HG03565 (cell line): ENCODE measurements at regions not wholly inside any gene's neighbourhood (a gene's known extent, or its start where the extent isn't known, plus 50 kb on each side); places are given as distances from the start of the nearest gene placed in this dataset.

Source experiments
- ATAC-seq: cut with Tn5 transposase; IDR thresholded peaks from one replicate; pipeline ENCODE4 v1.9.1; 2021; ENCODE audit warnings: mild to moderate bottlenecking, moderate library complexity; ENCODE audit not compliant: unreplicated experiment

DNA sequence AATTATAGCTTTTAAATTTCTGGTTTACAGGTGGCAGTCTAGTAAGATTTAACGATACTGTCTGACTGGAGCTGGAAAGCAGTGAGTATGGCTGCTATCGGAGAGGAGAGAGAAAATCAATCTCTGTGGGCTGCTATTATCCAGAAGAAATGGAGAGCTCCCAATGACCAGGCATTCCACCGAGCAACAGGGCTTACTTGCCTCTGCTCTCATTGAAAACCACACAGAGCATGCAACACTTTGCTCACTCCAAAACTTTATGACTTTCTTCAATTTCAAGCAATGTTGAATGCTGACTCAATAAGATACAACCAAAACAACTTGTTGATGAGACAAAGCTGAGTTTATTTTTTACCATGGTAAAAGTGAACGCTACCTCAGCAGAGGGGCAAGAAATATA, 337.0 kb upstream of the NCAM2 start:
- no peak for ATAC-seq

DNA sequence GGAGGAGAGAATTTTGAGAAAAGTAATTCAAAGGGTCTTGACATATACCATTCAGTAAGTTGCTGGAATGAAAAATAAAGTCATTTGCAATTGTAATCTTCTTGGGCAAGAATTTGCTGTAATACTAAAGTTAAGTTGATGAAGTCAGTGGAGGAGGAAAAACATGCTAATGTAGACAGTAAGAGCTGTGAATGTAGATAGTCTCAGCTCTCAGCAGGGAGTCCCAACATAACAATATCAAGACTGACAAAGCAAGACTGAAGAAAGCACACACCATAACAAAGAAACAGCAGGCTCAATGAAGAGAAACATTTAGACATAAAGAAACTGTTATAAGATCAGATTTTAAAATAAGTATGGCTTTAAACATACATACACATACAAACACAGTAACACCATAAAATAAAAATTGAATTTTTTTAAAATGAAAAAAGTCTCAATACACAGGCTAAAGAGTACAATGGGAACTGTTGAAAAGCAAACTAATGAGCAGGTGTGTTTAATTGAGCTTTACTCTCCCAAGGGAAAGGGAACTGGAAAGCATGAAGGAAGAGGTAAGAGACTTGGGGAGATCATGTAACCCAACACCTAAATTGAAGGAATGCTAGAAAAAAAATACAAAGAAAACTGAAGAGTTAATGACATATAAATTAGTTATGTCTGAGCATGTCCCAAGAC, 336.3 kb upstream of the NCAM2 start:
- ATAC-seq: no peak

DNA sequence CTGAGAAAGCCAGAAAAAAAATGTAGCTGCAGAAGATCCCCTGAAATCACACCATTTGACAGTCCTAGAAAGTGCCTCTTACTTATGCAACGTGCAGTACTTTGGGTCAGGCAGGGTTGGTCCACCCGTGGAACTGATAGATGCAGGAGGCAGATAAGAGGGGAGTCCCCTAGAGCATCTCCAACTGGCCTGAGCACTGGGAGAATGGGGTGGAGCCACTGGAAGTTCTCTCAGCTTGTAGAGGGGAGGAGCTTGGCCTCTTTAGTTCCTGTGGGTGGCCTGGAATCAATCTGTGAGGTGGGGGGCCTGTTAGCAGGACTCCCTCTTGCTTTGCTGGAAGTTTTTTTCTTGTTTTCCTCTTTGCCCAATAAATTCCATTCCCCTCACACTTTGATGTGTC, 335.7 kb upstream of the NCAM2 start:
- ATAC-seq: no peak

DNA sequence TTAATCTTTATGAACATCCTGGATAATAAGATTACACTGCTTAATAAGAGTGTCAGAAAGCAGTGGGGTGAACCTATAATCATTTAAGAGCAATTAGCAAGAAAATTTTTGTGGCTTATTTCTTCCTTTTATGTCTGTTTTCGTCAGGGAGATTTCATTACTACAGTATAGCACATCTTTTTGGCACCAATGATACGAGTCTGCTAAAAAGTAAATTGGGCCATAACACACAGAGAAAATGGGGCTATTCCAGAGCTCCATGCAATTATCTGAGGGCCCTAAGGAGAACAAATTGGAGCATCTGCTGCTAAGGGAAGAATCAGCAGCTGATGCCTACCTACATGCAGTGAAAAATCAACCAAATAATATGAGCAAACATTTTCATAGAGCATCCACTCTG, 330.3 kb upstream of the NCAM2 start:
- no peak for ATAC-seq

DNA sequence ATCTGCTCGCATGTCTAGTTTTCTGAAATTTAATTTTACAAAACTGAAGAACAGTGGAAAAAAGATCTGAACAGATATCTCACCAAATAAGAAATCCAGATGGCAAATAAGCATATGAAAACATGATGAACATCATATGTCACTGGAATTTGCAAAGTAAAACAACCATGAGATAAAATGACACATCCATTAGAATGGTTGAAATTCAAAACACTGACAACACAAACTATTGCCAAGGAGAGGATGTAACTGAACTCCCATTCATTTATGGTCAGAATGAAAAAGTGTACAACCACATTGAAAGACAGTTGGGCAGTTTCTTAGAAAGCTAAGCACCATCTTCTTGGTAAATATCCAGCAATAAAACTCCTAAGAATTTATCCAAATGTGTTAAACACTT, 312.7 kb upstream of the NCAM2 start:
- ATAC-seq: no peak

DNA sequence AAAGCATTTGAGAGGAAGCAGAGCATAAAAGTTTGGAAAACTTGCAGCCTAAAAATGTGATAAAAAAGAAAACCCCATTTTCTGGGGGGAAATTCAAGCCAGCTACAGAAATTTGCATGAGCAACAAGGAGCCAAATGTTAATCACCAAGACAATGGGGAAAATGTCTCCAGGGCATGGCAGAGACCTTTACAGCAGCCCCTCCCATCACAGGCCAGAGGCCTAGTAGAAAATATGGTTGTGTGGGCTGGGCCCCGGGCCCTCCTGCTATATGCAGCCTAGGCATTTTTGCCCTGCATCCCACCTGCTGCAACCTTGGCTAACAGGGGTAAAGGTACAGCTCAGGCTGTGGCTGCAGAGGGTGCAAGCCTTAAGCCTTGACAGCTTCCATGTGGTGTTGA, 299.6 kb upstream of the NCAM2 start:
- ATAC-seq: no peak

DNA sequence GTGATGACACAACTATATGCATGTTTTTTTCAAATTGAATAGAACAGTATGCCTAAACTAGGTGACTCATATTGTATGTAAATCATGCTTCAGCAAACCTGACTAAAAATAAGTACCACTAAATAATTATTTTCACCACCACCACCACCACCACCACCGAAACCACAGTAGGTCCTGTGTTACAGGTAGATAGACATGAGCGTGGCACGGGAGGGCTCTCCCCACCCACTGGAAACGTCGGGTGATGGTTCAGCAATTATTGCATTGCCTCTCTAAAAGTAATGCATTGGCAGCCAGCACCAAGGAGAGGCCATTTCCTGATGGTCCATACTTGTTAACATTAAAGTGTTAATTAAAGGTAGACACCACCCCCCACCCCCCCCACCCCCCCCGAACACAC, 297.0 kb upstream of the NCAM2 start:
- ATAC-seq: no peak

DNA sequence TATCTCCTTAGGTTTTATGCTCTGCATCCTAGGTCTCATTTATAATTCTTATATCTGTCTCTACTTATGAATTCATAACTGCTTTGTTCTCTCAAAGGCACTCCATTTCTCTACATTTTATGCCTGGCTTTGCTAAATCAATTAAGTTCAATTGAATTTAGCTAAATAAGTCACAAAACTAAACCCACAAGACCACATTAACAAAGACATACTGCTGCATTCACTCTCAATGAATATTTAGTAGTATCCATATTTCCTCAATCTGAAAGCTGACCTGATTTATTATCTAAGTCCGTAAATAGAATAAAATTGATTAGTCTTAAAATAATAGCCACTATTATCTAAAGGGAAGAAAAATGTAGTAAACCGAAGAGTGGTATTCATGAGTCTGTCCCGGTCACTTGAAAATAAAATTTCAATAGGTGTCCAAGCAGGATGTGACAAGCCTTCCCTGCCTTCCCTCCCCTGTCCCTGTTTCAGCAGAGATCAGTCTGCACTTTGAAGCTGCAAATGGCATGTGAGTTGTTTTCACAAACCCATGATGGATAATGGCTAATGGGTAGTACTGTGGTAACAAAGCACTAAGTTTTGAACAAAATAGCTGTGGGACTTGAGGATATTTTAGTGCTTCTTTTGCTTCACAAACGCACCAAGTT, 295.0 kb upstream of the NCAM2 start:
- no peak for ATAC-seq

DNA sequence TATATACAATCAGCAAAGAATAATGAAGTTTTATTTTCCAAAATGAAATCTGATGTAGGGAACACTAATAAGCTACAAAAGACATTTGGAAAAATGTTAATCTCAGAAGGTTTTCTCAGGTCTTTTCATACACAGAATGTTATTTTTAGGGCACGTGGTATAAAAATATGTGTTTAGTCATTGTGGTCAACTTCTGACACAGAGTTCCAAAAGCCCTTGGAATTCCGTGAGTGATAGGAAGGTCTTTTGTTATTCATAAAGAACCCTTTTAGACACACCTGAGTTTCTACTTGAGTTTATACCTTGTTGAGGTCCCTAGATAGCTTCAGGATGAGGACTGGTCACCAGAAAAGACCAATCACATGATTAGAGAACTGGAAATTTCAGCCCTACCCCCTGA, 277.6 kb upstream of the NCAM2 start:
- no peak for ATAC-seq

DNA sequence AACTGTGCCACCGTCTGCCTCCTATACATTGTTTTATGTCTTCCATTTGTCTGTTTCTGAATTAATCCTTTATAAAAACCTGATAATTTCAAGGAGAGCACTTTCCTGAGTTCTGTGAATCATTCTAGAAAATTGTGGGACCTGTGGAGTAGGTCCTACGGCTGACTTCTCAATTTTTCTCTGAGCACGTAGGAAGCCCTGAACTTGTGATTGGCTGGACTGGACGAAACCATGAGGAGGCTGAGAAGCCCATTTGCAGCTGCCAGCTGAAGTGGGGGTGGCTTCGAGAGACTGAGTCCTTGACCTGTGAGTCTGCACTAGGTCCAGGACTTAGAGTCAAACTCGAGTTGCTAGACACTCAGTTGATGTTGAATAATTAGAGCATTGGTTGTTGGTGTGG, 277.1 kb upstream of the NCAM2 start:
- ATAC-seq: no peak

DNA sequence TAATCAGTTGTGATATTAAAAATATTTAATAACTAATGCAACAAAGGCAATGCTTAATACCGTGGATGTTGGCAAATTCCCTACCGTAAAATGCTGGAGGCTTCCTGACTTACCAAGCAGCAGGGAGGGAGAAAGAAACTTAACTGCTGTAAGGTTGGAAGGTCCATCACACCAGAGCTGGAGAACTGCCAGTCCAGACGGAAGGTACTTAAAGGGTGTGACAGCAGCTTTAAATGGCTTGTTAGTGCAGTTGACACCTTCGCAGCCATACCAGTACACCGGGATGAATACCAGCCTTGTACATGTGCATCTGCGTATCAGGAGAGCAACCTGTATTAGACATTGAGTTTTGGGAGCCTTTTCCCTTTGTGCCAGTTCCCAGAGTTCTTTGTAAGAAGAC, 269.5 kb upstream of the NCAM2 start:
- ATAC-seq: no peak

DNA sequence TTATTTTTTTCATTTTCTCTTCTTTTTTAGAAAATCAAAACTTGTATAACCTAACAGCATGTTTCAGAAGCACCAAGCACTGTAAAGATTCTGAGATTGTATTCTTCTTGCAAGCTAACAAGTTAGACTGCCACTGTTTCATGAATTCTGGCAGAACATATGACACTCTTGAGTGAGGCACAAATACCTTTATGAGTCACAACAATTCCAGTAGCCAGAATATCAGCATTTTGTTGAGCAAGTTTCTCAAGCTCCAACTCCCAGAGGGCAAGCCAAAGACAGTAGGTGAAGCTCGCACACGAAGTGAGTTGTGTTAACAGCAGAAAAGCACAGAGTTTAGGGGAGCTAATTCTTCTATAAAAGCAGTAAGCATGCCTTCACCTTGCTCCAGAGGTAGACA, 268.8 kb upstream of the NCAM2 start:
- no peak for ATAC-seq

DNA sequence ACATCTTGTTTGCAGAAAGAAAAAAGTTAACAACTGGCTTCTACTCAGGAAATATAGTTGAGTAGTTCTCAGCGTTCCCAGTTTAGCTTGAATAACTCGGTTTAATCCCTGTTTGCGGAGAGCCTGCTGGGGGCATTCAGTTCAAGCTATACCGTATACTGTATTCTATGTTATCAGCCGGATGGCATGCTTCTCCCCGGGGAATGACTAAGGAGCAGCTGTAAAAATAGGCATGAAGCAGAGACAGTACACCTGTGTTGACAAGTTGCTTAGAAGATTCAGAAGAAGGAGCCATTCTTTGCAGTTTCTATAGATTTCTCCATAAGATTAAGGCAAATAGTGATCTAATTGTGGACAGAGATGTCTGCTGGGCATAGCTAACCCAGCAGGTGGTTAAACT, 267.8 kb upstream of the NCAM2 start:
- ATAC-seq: no peak

DNA sequence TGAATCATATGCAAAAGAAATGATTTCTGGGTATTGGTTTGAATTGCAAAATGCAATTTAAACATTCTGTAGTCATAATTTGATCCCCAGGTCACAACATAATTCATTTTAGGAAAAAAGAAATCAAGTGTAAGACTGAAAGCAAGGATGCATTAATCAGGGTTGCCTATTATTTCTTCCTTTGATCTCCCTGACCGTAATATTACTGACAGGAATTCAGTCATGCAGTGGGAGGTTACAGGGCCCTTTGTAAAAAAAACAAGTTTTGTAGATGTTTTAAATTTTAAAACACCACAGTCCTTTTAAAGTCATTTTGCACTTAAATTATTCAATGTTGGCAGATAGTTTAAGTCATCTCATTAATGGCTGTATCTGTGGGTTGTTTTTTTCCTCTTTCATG, 263.0 kb upstream of the NCAM2 start:
- ATAC-seq: no peak

DNA sequence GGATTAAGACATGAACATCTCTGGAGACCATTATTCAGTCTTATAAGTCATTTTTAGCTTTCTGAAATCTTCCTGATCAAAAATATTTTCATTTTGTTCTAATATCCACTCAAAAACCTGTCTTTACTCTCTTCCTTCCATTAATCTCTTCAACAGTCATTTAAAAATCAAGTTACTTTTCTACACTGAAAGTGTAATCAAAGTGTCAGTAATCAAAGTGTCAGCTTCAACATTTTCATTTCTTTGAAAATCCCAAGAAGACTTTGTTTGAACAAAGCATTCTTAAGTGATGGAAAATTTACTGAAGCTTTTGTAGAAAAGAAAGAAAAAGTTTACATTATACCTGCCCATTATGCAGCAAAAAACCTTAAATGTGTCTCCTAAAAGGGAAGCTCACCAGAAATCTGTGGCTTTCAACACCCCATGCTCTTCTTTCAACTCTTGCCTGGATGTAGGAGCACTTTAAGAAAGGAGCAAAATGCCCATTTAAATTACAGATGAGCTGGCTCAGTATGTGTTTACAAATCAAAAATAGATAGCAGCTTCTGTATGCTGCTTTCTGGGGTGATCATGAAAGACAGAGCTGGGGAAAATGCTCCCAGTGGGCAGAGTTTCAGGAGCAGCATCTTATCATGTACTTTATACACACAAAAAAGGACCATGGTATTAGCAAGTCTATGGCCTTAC, 260.8 kb upstream of the NCAM2 start:
- ATAC-seq: no peak

DNA sequence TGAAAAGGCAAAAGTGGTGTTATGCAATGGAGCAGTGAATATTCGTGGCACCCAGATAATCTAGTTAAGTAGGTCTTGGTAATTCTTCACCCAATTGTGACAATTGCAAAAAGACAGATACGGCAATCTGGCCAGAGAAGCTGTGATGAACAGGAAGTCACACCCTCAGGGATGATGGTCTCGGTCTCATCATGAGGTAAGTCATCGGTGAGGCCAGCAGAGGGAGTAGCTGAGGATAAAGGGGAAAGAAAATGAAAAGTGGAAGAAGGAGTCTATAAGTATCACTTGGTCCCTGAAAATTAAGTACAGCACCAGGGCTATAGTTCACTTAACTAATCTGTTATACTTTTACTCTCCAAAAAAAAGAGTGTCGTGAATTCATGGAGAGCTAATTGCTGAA, 258.8 kb upstream of the NCAM2 start:
- ATAC-seq: no peak

DNA sequence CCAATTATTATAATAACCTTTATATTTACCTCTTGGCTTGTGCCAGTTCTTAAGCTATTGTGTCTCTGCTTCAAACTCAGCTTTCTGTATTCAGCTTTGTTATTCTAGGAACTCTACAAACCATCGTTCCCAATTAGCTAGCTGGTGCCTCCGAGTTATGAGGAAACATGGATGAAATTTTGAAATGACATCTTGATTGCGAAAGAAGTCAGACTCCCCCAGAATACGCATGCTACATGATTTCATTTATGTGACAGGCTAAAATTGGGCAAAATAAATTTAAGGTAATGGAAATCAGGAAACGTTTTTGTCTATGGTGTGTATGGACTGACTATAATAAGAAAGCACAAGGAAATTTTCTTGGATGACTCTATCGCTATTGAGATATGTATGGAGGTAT, 256.8 kb upstream of the NCAM2 start:
- ATAC-seq: no peak

DNA sequence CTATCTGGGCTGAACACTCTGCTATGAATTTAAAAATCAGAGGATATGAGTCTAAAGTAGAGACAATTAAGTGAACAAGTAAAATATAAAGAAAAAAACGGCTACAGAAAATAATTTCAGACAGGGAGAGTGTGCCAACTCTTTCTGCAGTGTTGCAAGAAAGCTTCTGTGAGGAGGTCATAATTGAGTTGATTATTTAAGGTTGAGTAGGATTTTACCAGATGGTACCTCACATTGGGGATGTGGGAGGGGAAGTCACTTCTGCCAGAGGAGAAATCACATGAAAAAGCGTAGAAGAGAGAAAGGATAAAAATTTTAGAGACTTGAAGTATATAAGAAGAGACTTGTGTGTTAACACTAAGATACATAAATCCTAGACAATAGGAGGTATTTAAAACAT, 238.0 kb upstream of the NCAM2 start:
- no peak for ATAC-seq

DNA sequence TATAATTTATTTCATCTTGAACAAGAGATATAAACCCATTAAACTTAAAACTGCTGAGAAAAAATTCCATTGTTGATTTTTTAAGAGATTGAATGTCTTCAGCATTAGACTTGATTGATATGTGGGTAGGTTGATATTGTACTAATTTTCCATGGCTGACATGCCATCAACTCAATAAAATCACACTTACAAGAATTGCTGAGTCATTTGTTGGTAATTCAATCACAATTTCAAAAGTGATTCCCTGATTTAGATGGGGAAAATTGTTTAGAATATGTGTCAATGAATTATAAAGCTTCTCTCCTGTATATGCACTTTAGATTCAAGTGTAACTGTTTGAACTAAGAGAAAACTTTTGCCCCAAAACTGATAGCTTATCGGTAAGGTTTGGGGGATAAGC, 223.5 kb upstream of the NCAM2 start:
- no peak for ATAC-seq

DNA sequence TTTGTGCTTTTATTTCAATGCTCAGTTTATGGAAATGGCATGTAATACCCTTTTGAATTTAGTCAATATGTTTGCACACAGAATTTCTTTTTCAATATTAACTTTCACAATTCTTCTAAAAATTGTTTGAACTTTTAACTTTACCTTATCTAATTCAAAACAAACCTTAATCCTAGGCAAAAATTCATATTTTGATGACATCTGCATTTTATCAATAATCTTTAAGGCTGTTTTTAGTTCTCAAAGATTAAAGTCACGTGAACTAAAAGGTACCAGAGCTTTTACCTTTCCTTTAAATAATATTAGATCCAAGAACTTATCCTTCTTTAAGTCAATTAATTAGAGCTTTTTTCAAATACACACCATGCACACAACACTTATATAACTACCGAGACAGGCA, 218.9 kb upstream of the NCAM2 start:
- ATAC-seq: no peak

DNA sequence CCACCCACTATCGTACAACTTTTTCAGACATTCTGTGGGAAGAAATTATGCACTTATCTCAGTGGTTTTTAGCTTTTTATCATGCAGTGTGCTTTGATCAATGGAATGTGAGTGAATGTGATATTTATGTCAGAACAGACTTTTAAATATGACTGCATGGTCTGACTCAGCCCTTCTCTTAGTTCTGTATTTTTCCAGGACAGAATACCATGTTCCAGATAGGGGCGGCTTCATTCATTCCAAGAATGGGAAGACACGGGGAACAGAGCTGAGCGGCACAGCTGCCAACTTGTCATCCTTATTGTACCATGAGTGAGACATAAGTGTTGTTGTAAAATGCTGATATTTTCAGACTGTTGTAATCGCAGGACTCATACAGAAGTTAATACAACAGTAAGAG, 214.6 kb upstream of the NCAM2 start:
- ATAC-seq: no peak

DNA sequence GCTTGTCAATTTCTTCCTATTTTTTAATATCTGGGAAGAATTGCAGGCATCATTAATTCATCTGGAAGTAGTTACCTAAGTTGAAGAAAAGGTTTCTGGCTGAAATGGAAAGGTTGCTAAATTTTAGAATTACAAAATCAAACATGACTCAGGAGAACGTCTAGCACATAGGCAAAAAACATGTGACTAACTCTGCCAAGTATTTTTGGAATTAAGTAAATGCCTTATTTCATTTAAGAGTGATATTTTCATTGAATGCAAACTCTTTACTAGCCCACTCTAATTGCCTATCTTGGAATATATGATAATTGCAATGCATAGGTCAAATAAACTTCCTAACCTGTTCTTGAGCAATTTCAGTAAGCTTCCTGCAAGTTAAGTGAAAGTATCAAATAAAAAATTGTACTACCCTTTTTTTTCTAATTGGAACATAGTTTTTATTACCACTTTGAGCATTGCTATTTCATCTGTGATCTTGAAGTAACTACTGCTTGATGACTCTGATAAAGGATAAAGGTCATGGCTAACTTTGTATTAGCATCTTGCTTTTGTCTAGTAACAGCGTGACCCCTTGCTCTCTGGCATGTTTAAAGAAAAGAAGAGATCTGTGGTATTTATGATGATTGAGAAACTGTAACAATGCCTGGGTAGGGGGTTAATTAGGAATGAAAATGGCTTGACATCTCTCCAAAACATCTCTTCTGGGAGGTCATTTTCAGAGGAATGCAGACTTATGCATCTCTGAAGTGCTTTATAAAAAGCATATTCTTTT, 208.3 kb upstream of the NCAM2 start:
- ATAC-seq: no peak
